HEK293 (cell line): ENCODE measurements at regions not wholly inside any gene's neighbourhood (a gene's known extent, or its start where the extent isn't known, plus 50 kb on each side); places are given as distances from the start of the nearest gene placed in this dataset.

ENCODE experiments used
- CTCF ChIA-PET: fragments of 350-600 bp; formaldehyde crosslinking; extraction: SDS; loops from one replicate; lab custom pipeline; 2021; ENCODE audit warnings: antibody characterized with exemption; lab: Yijun Ruan, JAX
- POLR2A ChIA-PET: fragments of 300-600 bp; formaldehyde crosslinking; extraction: SDS; loops from one replicate; lab custom pipeline; 2020; ENCODE audit warnings: antibody characterized with exemption, inconsistent platforms; lab: Yijun Ruan, JAX
- H3K27ac ChIP-seq: fragments of 200-500 bp; sonication (Bioruptor generic); 2 replicates; pipeline ENCODE4 v1.5.1; 2014; ENCODE audit warnings: low read depth, low read length, control low read depth, inconsistent platforms; ENCODE audit errors: extremely low read depth
- H3K36me3 ChIP-seq, 2 experiments: fragments of 200-500 bp in 1 of 2; sonication (Bioruptor generic) in 1 of 2; 1 replicate in 1 of 2; 2 replicates in 1 of 2; pipeline ENCODE4 v1.5.1; 2014 to 2017; ENCODE audit warnings: inconsistent platforms in 2 of 2, low read length in 2 of 2; ENCODE audit not compliant: control insufficient read depth in 2 of 2, insufficient read depth in 1 of 2
- H3K4me1 ChIP-seq: fragments of 200-500 bp; sonication (Bioruptor generic); 2 replicates; pipeline ENCODE4 v1.5.1; 2014; ENCODE audit warnings: mild to moderate bottlenecking, low read length, inconsistent platforms; ENCODE audit not compliant: control insufficient read depth, insufficient read depth
- H3K4me3 ChIP-seq: 2 replicates; pipeline ENCODE4 v1.5.1; 2011; ENCODE audit warnings: low read depth, mild to moderate bottlenecking, control low read depth, low read length, moderate library complexity
- H3K9me3 ChIP-seq: fragments of 200-500 bp; sonication (Bioruptor generic); 2 replicates; pipeline ENCODE4 v1.5.1; 2014; ENCODE audit warnings: low read depth, low read length, inconsistent platforms; ENCODE audit not compliant: control insufficient read depth, insufficient read depth
- BCL11B ChIP-seq: fragments of 450-650 bp; formaldehyde crosslinking; IDR thresholded peaks from 2 replicates; pipeline ENCODE4 v1.5.1; 2016; ENCODE audit warnings: low read depth, missing biosample characterization, missing genetic modification characterization
- KLF17 ChIP-seq: fragments of 450-650 bp; formaldehyde crosslinking; IDR thresholded peaks from 2 replicates; pipeline ENCODE4 v1.5.1; 2016; ENCODE audit warnings: missing biosample characterization, missing genetic modification characterization
- PRDM4 ChIP-seq: fragments of 450-650 bp; formaldehyde crosslinking; IDR thresholded peaks from 2 replicates; pipeline ENCODE4 v1.5.1; 2017; ENCODE audit warnings: missing biosample characterization, missing genetic modification characterization
- REST ChIP-seq: fragments of 450-650 bp; formaldehyde crosslinking; IDR thresholded peaks from 2 replicates; pipeline ENCODE4 v1.5.1; 2016; ENCODE audit warnings: missing biosample characterization, missing genetic modification characterization
- SALL2 ChIP-seq: fragments of 450-650 bp; formaldehyde crosslinking; IDR thresholded peaks from 2 replicates; pipeline ENCODE4 v1.5.0; 2017; ENCODE audit warnings: missing biosample characterization, mild to moderate bottlenecking, missing genetic modification characterization, borderline replicate concordance
- SCRT1 ChIP-seq: fragments of 450-650 bp; formaldehyde crosslinking; IDR thresholded peaks from 2 replicates; pipeline ENCODE4 v1.5.1; 2016; ENCODE audit warnings: missing biosample characterization, missing genetic modification characterization, borderline replicate concordance
- TCF7L2 ChIP-seq: IDR thresholded peaks from 2 replicates; pipeline ENCODE4 v1.6.1; 2011; ENCODE audit warnings: low read depth, mild to moderate bottlenecking, inconsistent platforms, low read length, moderate library complexity, borderline replicate concordance
- WT1 ChIP-seq: fragments of 450-650 bp; formaldehyde crosslinking; IDR thresholded peaks from 2 replicates; pipeline ENCODE4 v1.5.1; 2016; ENCODE audit warnings: missing biosample characterization, missing genetic modification characterization
- ZBTB26 ChIP-seq: fragments of 450-650 bp; formaldehyde crosslinking; optimal IDR thresholded peaks from 2 replicates; pipeline ENCODE3; 2016; ENCODE audit warnings: missing biosample characterization, mild to moderate bottlenecking, missing genetic modification characterization
- ZBTB48 ChIP-seq: fragments of 450-650 bp; formaldehyde crosslinking; IDR thresholded peaks from 2 replicates; pipeline ENCODE4 v1.5.1; 2016; ENCODE audit warnings: missing biosample characterization, missing genetic modification characterization
- ZNF121 ChIP-seq: fragments of 450-650 bp; formaldehyde crosslinking; IDR thresholded peaks from 2 replicates; pipeline ENCODE4 v1.5.1; 2016; ENCODE audit warnings: missing biosample characterization, missing genetic modification characterization
- ZNF140 ChIP-seq: fragments of 450-650 bp; formaldehyde crosslinking; IDR thresholded peaks from 2 replicates; pipeline ENCODE4 v1.5.1; 2016; ENCODE audit warnings: missing biosample characterization, missing genetic modification characterization
- ZNF423 ChIP-seq: fragments of 450-650 bp; formaldehyde crosslinking; IDR thresholded peaks from 2 replicates; pipeline ENCODE4 v1.5.1; 2016; ENCODE audit warnings: missing biosample characterization, missing genetic modification characterization
- ZNF600 ChIP-seq: fragments of 450-650 bp; formaldehyde crosslinking; IDR thresholded peaks from 2 replicates; pipeline ENCODE4 v1.5.1; 2016; ENCODE audit warnings: missing biosample characterization, missing genetic modification characterization
- ZNF621 ChIP-seq: fragments of 450-650 bp; formaldehyde crosslinking; IDR thresholded peaks from 2 replicates; pipeline ENCODE4 v1.5.1; 2017; ENCODE audit warnings: missing biosample characterization, missing genetic modification characterization
- ZNF626 ChIP-seq: fragments of 450-650 bp; sonication (Bioruptor Pico); formaldehyde crosslinking; IDR thresholded peaks from 2 replicates; pipeline ENCODE4 v1.5.1; 2018; ENCODE audit warnings: missing biosample characterization, missing genetic modification characterization, inconsistent platforms
- ZNF670 ChIP-seq: fragments of 450-650 bp; formaldehyde crosslinking; IDR thresholded peaks from 2 replicates; pipeline ENCODE4 v1.5.1; 2016; ENCODE audit warnings: missing biosample characterization, missing genetic modification characterization, low read depth
- ZNF701 ChIP-seq: fragments of 450-650 bp; formaldehyde crosslinking; IDR thresholded peaks from 2 replicates; pipeline ENCODE4 v1.5.1; 2016; ENCODE audit warnings: missing biosample characterization, missing genetic modification characterization
- ZNF837 ChIP-seq: fragments of 450-650 bp; formaldehyde crosslinking; IDR thresholded peaks from 2 replicates; pipeline ENCODE4 v1.5.1; 2016; ENCODE audit warnings: missing biosample characterization, missing genetic modification characterization
- TF ChIP-seq, protein P1 (sequence below): fragments of 450-650 bp; IDR thresholded peaks from 2 replicates; pipeline ENCODE4 v1.5.1; 2018; ENCODE audit warnings: missing biosample characterization, mild to moderate bottlenecking, missing genetic modification characterization
- TF ChIP-seq, protein P2 (sequence below): fragments of 450-650 bp; formaldehyde crosslinking; IDR thresholded peaks from 2 replicates; pipeline ENCODE4 v1.5.1; 2016; ENCODE audit warnings: missing biosample characterization, missing genetic modification characterization

- no peak for TF ChIP-seq KLF17 (tag by site-specific recombination)
- no peak for TF ChIP-seq BCL11B (tag by site-specific recombination)
- TF ChIP-seq TCF7L2, result no peak
- TF ChIP-seq ZNF423 (tag by site-specific recombination), result no peak
- no peak for TF ChIP-seq ZBTB48 (tag by site-specific recombination)
- TF ChIP-seq ZNF837 (tag by site-specific recombination), result no peak
- TF ChIP-seq ZNF670 (tag by site-specific recombination), result no peak
- TF ChIP-seq ZNF701 (tag by site-specific recombination), result no peak
Observed at GRCh38 chr4:86487738-86488348, 106.3 kb upstream of the PTPN13 start (continued).

DNA sequence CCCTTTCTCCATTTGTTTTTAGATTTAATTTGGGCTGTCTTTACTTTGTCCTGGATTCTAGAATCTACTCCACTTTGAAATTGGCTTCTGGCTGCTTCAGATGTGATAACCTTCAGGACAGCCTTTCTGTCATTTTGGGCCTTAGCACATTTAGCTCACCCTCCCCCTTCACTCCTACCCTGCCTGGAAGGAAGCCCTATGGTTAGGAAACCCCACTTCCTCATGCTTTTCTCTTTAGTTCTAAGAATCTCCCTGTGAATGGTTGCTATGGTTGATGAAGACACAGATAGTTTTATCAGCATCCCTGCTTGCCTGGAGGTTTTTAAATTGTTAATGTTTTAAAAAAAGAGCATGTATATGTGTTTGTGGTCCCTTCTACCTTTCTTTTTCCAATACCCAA, 100.7 kb upstream of the PTPN13 start:
- ChIA-PET CTCF (interaction anchor here (1.4 kb wide), 1 partner anchor 13 kb away, joined by 5 read pairs; no protein-coding TSS in a partner anchor), POLR2A (no interaction called here)
- no peaks in the 10 kb centered on the region for H3K9me3 ChIP-seq
- no peaks in the 10 kb centered on the region for H3K36me3 ChIP-seq
- TF ChIP-seq ZNF600 (tag by site-specific recombination) (no peak), WT1 (tag by site-specific recombination) (no peak), PRDM4 (tag by site-specific recombination) (no peak), ZNF140 (tag by site-specific recombination) (no peak), REST (tag by site-specific recombination) (no peak), SALL2 (tag by site-specific recombination) (no peak), ZNF621 (tag by site-specific recombination) (no peak), ZNF121 (tag by site-specific recombination) (no peak), ZBTB26 (no peak), SCRT1 (tag by site-specific recombination) (no peak), ZNF626 (tag by site-specific recombination) (no peak)
- TF ChIP-seq, protein P1, sequence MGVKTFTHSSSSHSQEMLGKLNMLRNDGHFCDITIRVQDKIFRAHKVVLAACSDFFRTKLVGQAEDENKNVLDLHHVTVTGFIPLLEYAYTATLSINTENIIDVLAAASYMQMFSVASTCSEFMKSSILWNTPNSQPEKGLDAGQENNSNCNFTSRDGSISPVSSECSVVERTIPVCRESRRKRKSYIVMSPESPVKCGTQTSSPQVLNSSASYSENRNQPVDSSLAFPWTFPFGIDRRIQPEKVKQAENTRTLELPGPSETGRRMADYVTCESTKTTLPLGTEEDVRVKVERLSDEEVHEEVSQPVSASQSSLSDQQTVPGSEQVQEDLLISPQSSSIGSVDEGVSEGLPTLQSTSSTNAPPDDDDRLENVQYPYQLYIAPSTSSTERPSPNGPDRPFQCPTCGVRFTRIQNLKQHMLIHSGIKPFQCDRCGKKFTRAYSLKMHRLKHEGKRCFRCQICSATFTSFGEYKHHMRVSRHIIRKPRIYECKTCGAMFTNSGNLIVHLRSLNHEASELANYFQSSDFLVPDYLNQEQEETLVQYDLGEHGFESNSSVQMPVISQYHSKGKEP (tag by site-specific recombination), result no peak
- TF ChIP-seq, protein P2, sequence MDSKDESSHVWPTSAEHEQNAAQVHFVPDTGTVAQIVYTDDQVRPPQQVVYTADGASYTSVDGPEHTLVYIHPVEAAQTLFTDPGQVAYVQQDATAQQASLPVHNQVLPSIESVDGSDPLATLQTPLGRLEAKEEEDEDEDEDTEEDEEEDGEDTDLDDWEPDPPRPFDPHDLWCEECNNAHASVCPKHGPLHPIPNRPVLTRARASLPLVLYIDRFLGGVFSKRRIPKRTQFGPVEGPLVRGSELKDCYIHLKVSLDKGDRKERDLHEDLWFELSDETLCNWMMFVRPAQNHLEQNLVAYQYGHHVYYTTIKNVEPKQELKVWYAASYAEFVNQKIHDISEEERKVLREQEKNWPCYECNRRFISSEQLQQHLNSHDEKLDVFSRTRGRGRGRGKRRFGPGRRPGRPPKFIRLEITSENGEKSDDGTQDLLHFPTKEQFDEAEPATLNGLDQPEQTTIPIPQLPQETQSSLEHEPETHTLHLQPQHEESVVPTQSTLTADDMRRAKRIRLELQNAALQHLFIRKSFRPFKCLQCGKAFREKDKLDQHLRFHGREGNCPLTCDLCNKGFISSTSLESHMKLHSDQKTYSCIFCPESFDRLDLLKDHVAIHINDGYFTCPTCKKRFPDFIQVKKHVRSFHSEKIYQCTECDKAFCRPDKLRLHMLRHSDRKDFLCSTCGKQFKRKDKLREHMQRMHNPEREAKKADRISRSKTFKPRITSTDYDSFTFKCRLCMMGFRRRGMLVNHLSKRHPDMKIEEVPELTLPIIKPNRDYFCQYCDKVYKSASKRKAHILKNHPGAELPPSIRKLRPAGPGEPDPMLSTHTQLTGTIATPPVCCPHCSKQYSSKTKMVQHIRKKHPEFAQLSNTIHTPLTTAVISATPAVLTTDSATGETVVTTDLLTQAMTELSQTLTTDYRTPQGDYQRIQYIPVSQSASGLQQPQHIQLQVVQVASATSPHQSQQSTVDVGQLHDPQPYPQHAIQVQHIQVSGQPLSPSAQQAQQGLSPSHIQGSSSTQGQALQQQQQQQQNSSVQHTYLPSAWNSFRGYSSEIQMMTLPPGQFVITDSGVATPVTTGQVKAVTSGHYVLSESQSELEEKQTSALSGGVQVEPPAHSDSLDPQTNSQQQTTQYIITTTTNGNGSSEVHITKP (tag by site-specific recombination), result no peak
- H3K4me3 ChIP-seq, result no peak overlapping the region
- H3K4me1 ChIP-seq, result no peaks in the 10 kb centered on the region
- H3K27ac ChIP-seq, result no peak overlapping the region
